Adrenal gland (tissue), 9 donors: ENCODE measurements at regions not wholly inside any gene's neighbourhood (a gene's known extent, or its start where the extent isn't known, plus 50 kb on each side); places are given as distances from the start of the nearest gene placed in this dataset.

Source experiments
- DNase-seq, 7 donors: peaks; one replicate each; pipeline ENCODE4 v3.0.0-alpha.2; 2019 to 2020
- H3K27ac ChIP-seq, 5 donors: fragments of 200-600 bp; sonication (generic) in 4 of 5; 1 replicate in 3 of 5; 2 replicates in 2 of 5; pipeline versions ENCODE4 v1.5.1 to v1.8.0; 2016 to 2020; ENCODE audit warnings: mild to moderate bottlenecking in 1 of 5
- H3K27me3 ChIP-seq: fragments of 200-600 bp; 2 replicates; pipeline ENCODE4 v1.8.0; 2021
- H3K36me3 ChIP-seq, 2 donors: fragments of 200-600 bp; replicated peaks in 1 of 2; 1 replicate in 1 of 2; 2 replicates in 1 of 2; pipeline versions ENCODE4 v1.5.1 to v1.8.0; 2018 to 2022
- H3K4me1 ChIP-seq, 2 donors: fragments of 200-600 bp; replicated peaks in 1 of 2; 1 replicate in 1 of 2; 2 replicates in 1 of 2; pipeline versions ENCODE4 v1.5.1 to v1.8.0; 2018 to 2021
- H3K4me3 ChIP-seq, 4 donors: fragments of 200-600 bp; sonication (generic) in 3 of 4; one replicate each; pipeline ENCODE4 v1.5.1; 2016 to 2018
- H3K9me3 ChIP-seq, 3 donors: fragments of 200-600 bp; sonication (generic) in 1 of 3; replicated peaks in 1 of 3; 1 replicate in 2 of 3; 2 replicates in 1 of 3; pipeline versions ENCODE4 v1.5.1 to v1.8.0; 2016 to 2021
- CTCF ChIP-seq, 6 experiments: fragments of 450-650 bp in 4 of 6; fragments of 200-600 bp in 2 of 6; sonication (generic) in 1 of 6; IDR thresholded peaks; 1 replicate in 5 of 6; 2 replicates in 1 of 6; pipeline versions ENCODE4 v1.5.1 to v1.8.0; 2016 to 2021; ENCODE audit warnings: antibody characterized with exemption in 6 of 6, mild to moderate bottlenecking in 2 of 6, moderate library complexity in 1 of 6
- POLR2A ChIP-seq, 2 donors: fragments of 450-650 bp; IDR thresholded peaks; one replicate each; pipeline ENCODE4 v1.6.1; 2017; ENCODE audit warnings: antibody characterized with exemption in 2 of 2, mild to moderate bottlenecking in 2 of 2, moderate library complexity in 1 of 2
- WGBS, 4 donors: extraction: QIAGEN DNeasy Blood & Tissue Kit in 2 of 4; methylation state at CpG; one replicate each; pipeline versions ENCODE4 v1.1.5 to v1.1.7; 2013 to 2017; 5-methylcytosine and 5-hydroxymethylcytosine counted together
- intact Hi-C, 2 donors: fragments of 100-400 bp; cut with DNase I; formaldehyde crosslinking; loops; one replicate each; pipeline versions ENCODE4 v1.14.1 to v1.15.0; 2022 to 2023
- donor health status: healthy with polysubstance abuse.
- donor health status: Bipolar disorder and iron deficiency.
- donor health status: DM: yes; HTN: yes; CAD: no.
- donor health status: DM: no; HTN: no; CAD: no.
- donor health status: DM: no; HTN: no; CAD: no.

GRCh38 chr10:57699944-57700343 lies 567.8 kb downstream of the IPMK start:
- H3K36me3 ChIP-seq: no peaks in the 10 kb centered on the region
- no peaks in the 10 kb centered on the region for H3K27me3 ChIP-seq
- TF ChIP-seq CTCF (IDR thresholded peaks at IDR 0.05) (no peak), POLR2A (IDR thresholded peaks at IDR 0.05) (no peak)
- DNase-seq: peak in 1 of 7 donors; percentile 7
- H3K27ac ChIP-seq: no peak overlapping the region
- peaks cover 3 to 12% of the 10 kb centered on the region in 2 donors for H3K4me1 ChIP-seq
- WGBS, 4 donors: 8 to 22% (median 13%) methylated on average over 1 of the region's 1 CpG
- H3K9me3 ChIP-seq: no peaks in the 10 kb centered on the region
- H3K4me3 ChIP-seq: no peak overlapping the region
- intact Hi-C loops: no loop called here

- H3K27me3 ChIP-seq: no peaks in the 10 kb centered on the region
- H3K36me3 ChIP-seq: no peaks in the 10 kb centered on the region
- intact Hi-C loops: no loop called here
- H3K4me3 ChIP-seq: no peak overlapping the region
- no peak for TF ChIP-seq POLR2A (IDR thresholded peaks at IDR 0.05)
- TF ChIP-seq CTCF (IDR thresholded peaks at IDR 0.05): no peak
- DNase-seq: no peak
- H3K9me3 ChIP-seq: no peaks in the 10 kb centered on the region
- H3K4me1 ChIP-seq: no peaks in the 10 kb centered on the region
- 65 to 92% (median 85%) methylated on average over 1 of the region's 1 CpG for WGBS, 4 donors
- no peak overlapping the region for H3K27ac ChIP-seq
These were observed 571.1 kb downstream of the IPMK start for GRCh38 chr10:57696641-57697040.

GRCh38 chr10:57694956-57695608 lies 572.6 kb downstream of the IPMK start:
- WGBS, 4 donors: 79 to 87% (median 83%) methylated on average over 3 of the region's 3 CpGs
- H3K4me1 ChIP-seq: no peaks in the 10 kb centered on the region
- no peak overlapping the region for H3K27ac ChIP-seq
- H3K27me3 ChIP-seq: no peaks in the 10 kb centered on the region
- intact Hi-C loops: no loop called here
- H3K36me3 ChIP-seq: no peaks in the 10 kb centered on the region
- H3K4me3 ChIP-seq: no peak overlapping the region
- TF ChIP-seq POLR2A (IDR thresholded peaks at IDR 0.05) (no peak), CTCF (IDR thresholded peaks at IDR 0.05) (no peak)
- H3K9me3 ChIP-seq: no peaks in the 10 kb centered on the region
- no peak for DNase-seq

GRCh38 chr10:57692255-57692980 lies 575.3 kb downstream of the IPMK start:
- Histone ChIP-seq H3K27ac (no peak overlapping the region), H3K4me1 (no peaks in the 10 kb centered on the region), H3K4me3 (no peak overlapping the region), H3K27me3 (no peaks in the 10 kb centered on the region), H3K36me3 (no peaks in the 10 kb centered on the region), H3K9me3 (no peaks in the 10 kb centered on the region)
- 50 to 69% (median 57%) methylated on average over 2 of the region's 2 CpGs for WGBS, 4 donors
- intact Hi-C loops: no loop called here
- no peak for TF ChIP-seq CTCF (IDR thresholded peaks at IDR 0.05)
- TF ChIP-seq POLR2A (IDR thresholded peaks at IDR 0.05): no peak
- peak in 1 of 7 donors; percentile 5 for DNase-seq
